ENCODE measurements at regions not wholly inside any gene's neighbourhood (a gene's known extent, or its start where the extent isn't known, plus 50 kb on each side); places are given as distances from the start of the nearest gene placed in this dataset.

DNA sequence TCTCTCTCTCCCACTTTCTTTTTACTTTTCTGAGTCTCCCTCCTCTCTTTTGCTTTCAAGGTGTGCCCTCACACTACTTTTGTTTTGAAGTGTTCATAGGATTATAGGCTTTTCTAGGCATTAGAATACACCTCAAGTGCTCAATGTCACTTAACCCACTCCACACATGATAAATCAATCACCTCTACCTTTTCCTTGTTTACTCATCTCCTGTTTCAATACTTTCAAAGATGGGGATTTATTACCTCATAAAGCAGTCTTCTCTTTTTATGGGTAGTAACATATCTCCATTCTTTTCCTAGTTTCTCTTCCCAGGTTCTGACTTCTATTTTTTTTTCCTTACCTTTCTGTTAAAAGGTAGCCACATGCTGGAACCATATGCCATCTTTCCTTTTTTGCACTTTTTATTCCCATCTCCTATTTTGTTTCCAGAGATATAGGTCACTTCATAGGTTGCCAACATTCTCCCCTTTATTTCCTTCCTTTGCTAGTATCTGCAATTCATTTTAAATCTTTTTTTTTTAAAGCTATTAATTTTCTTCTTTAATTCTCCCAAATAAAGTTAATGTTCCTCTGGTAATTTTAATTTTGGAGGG, 137.6 kb upstream of the SLC10A2 start:
- Histone ChIP-seq H3K4me2 (ENCODE audit: low read length) (no peak overlapping the region), H3K27me3 (ENCODE audit: insufficient read depth, low read length) (no peaks in the 10 kb centered on the region; the same call in 1 of the 2 replicates), H4K20me1 (ENCODE audit: insufficient read depth, low read length) (no peaks in the 10 kb centered on the region), H3K79me2 (ENCODE audit: insufficient read depth, low read length) (no peaks in the 10 kb centered on the region), H3K4me1 (ENCODE audit: insufficient read depth, low read length, severe bottlenecking) (no peaks in the 10 kb centered on the region), H3K9me2 (ENCODE audit: low read depth, low read length) (no peaks in the 10 kb centered on the region), H3K27ac (ENCODE audit: low read depth, low read length, poor library complexity, severe bottlenecking) (no peak overlapping the region), H2AFZ (ENCODE audit: low read length) (no peak overlapping the region), H3K9ac (ENCODE audit: low read length) (no peak overlapping the region), H3K36me3 (ENCODE audit: insufficient read depth, low read length) (no peaks in the 10 kb centered on the region), H3K4me3 (ENCODE audit: low read depth, low read length, poor library complexity, severe bottlenecking) (no peak overlapping the region), H3F3A (ENCODE audit: insufficient read depth, low read length) (no peaks in the 10 kb centered on the region), H3K9me3 (ENCODE audit: low read length) (peaks cover 9% of the 10 kb centered on the region)
- TF ChIP-seq EZH2 (IDR thresholded peaks at IDR 0.05; ENCODE audit: borderline replicate concordance, low read length) (no peak), CTCF (IDR thresholded peaks at IDR 0.05; ENCODE audit: low read length) (no peak)

- H3K9me3 ChIP-seq (ENCODE audit: low read length): peaks cover 10% of the 10 kb centered on the region
- H3K36me3 ChIP-seq (ENCODE audit: insufficient read depth, low read length): no peaks in the 10 kb centered on the region
- no peaks in the 10 kb centered on the region for H3K9me2 ChIP-seq (ENCODE audit: low read depth, low read length)
- H3K9ac ChIP-seq (ENCODE audit: low read length): no peak overlapping the region
- TF ChIP-seq EZH2 (IDR thresholded peaks at IDR 0.05; ENCODE audit: borderline replicate concordance, low read length) (no peak), CTCF (IDR thresholded peaks at IDR 0.05; ENCODE audit: low read length) (no peak)
- H3K4me1 ChIP-seq (ENCODE audit: insufficient read depth, low read length, severe bottlenecking): no peaks in the 10 kb centered on the region
- no peaks in the 10 kb centered on the region for H3K79me2 ChIP-seq (ENCODE audit: insufficient read depth, low read length)
- no peaks in the 10 kb centered on the region for H4K20me1 ChIP-seq (ENCODE audit: insufficient read depth, low read length)
- no peak overlapping the region for H3K4me3 ChIP-seq (ENCODE audit: low read depth, low read length, poor library complexity, severe bottlenecking)
- H2AFZ ChIP-seq (ENCODE audit: low read length): no peak overlapping the region
- H3F3A ChIP-seq (ENCODE audit: insufficient read depth, low read length): no peaks in the 10 kb centered on the region
- H3K27ac ChIP-seq (ENCODE audit: low read depth, low read length, poor library complexity, severe bottlenecking): no peak overlapping the region
- no peaks in the 10 kb centered on the region; the same call in 1 of the 2 replicates for H3K27me3 ChIP-seq (ENCODE audit: insufficient read depth, low read length)
- no peak overlapping the region for H3K4me2 ChIP-seq (ENCODE audit: low read length)
Measured at GRCh38 chr13:103200118-103200885, 134.1 kb upstream of the SLC10A2 start.

- Histone ChIP-seq H3K79me2 (ENCODE audit: insufficient read depth, low read length) (no peaks in the 10 kb centered on the region), H3K9ac (ENCODE audit: low read length) (no peak overlapping the region), H3K9me3 (ENCODE audit: low read length) (peaks cover 10% of the 10 kb centered on the region), H3K27me3 (ENCODE audit: insufficient read depth, low read length) (no peaks in the 10 kb centered on the region; the same call in 1 of the 2 replicates), H3K4me1 (ENCODE audit: insufficient read depth, low read length, severe bottlenecking) (no peaks in the 10 kb centered on the region), H3K36me3 (ENCODE audit: insufficient read depth, low read length) (no peaks in the 10 kb centered on the region), H2AFZ (ENCODE audit: low read length) (no peak overlapping the region), H3K9me2 (ENCODE audit: low read depth, low read length) (no peaks in the 10 kb centered on the region), H4K20me1 (ENCODE audit: insufficient read depth, low read length) (no peaks in the 10 kb centered on the region), H3K4me2 (ENCODE audit: low read length) (no peak overlapping the region), H3F3A (ENCODE audit: insufficient read depth, low read length) (no peaks in the 10 kb centered on the region), H3K4me3 (ENCODE audit: low read depth, low read length, poor library complexity, severe bottlenecking) (no peak overlapping the region), H3K27ac (ENCODE audit: low read depth, low read length, poor library complexity, severe bottlenecking) (no peak overlapping the region)
- no peak for TF ChIP-seq EZH2 (IDR thresholded peaks at IDR 0.05; ENCODE audit: borderline replicate concordance, low read length)
Measured at GRCh38 chr13:103199380-103200088, 133.3 kb upstream of the SLC10A2 start.
